HG02623 (cell line): ENCODE measurements at regions not wholly inside any gene's neighbourhood (a gene's known extent, or its start where the extent isn't known, plus 50 kb on each side); places are given as distances from the start of the nearest gene placed in this dataset.

ENCODE experiments used
- ATAC-seq: cut with Tn5 transposase; IDR thresholded peaks from one replicate; pipeline ENCODE4 v1.9.1; 2021; ENCODE audit warnings: moderate library complexity; ENCODE audit not compliant: unreplicated experiment

DNA sequence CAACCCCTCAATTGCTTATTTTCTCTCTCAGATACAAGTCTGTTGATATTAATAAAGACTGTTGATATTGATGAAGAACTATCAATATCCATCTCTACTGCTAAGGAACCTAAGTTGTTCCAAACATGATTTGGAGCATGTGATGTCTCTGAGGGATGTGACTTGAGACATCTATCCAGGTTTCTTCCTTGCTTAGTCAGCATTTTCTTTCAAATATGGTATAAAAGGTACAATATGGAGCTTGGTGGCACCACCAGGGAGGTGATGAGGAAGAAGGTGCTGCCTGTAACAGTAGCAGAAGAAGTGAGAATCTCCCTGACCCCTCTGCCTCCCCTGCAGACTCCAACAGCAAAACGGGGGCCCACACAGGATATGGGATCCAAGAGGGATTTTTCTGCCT is 329.0 kb downstream of the MAF start:
- ATAC-seq = no peak

DNA sequence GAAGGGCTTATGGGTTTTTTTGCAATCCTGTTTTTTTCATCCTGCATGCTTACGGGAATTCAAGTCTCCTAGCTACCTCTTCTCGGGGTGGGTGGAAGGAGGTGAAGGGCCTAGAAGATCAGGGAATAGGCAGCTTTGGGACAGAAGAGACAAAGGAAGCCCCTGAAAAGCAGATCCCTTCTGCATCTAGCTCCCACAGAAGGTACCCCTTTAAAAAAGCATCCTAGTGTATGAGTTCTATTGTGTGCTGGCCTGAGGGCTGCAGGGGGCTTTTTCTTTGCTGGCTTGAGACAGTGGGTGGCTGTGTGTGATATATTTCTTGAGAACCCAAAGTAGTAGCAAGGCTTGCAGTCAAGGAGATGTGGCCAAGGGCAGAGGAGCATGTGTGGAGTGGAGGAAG is 330.5 kb downstream of the MAF start:
- ATAC-seq = no peak

DNA sequence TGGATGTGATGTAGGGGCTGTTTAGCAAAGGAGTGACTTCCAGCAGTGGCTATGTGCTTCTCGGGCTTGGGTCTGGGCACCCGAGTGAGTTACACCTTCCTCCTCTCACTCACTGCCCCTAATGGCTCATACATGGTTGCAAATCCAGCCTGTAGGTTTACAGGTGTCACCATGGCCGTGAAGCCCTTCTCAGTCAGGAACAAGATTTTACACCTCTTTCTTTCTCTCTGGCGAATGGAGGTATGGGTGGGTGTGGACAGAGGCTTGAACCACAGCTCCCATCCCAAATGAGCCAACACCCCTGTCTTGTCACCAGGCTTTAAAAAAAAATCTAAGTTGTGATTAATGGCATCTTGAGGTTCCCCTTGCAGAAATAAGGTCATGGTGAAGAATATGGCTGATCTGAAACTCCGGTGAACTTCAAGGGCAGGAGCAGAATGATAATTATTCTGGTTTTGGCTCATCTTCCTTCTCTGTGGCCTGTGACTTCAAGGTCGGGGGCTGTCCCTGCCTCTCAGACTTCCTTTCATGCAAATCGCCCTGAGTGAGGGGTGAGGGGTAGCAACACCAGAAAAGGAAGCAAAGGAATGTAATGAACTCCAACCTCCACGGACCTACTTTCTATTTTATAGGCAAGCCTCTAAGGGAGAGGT is 331.2 kb downstream of the MAF start:
- peak; percentile 90 for ATAC-seq

DNA sequence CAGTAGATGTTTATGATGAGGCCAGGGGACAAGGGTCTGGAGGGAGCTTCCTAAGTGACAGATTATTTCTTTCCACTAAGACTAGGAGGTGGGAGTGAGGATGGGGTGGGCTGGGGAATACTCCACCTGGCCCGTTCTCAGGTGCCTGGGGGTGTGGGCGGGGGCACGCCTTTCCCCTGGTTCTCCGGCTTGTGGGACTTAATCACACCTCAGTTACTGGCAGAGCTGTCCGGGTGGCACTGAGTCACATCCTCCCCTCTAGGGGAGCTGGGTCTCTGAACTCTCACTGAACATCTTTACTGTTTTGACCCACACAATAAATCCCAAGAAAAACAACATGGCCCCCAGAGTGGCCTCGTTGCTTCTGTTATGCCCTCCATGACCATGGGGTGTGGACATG is 332.8 kb downstream of the MAF start:
- no peak for ATAC-seq

DNA sequence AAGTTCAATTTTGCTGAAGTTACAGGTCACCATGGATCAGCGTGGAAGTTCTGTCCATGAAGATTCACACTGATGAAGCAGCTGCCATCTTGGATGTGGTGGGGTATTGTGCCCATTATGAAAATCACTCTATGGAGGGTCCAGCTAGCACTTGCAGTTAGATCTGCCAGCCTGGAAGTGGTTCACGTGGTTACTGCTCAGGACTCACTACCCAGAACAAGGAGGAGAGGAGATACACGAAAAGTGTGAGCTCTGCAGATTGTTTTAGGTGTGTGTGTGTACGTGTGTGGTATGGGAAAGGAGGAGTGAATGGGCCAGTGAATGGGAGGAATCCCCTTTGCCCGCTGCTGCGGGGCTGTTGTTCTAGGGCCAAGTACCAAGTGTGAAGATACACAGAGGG is 333.4 kb downstream of the MAF start:
- ATAC-seq = no peak

DNA sequence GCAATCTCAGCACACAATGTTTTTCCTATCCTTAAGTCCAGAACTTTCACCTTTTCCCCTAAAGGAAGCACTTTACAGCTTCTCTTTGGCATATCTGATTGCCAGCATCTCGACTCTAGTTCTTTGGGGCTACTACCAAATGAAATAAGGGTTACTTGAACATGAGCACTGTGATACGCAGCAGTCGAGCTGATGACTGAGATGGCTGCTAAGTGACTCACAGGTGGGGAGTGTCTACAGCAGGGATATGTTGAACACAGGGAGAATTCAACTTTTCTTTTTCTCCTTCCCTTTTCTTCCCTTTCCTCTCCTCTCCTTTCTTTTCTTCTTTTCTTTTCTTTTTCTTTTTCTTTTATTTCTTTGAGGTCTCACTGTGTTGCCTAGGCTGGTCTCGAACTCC is 334.8 kb downstream of the MAF start:
- no peak for ATAC-seq

DNA sequence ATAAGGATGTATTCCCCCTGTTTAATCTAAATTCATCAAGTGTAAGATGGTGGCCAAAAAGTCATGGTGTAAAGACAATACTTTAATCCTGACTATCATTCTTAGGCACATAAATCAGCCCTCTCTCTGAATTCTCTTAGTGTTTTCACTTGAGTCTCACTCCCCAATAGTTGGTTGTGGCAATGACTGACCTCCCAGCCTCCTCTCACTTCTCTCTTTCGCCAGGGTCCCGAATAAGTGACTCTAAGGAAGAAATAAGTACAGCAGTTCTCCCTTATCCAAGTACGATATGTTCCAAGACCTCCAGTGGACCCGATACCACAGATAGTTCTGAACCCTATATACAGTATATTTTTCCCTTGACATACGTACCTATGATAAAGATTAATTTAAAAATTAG is 335.3 kb downstream of the MAF start:
- ATAC-seq = no peak

DNA sequence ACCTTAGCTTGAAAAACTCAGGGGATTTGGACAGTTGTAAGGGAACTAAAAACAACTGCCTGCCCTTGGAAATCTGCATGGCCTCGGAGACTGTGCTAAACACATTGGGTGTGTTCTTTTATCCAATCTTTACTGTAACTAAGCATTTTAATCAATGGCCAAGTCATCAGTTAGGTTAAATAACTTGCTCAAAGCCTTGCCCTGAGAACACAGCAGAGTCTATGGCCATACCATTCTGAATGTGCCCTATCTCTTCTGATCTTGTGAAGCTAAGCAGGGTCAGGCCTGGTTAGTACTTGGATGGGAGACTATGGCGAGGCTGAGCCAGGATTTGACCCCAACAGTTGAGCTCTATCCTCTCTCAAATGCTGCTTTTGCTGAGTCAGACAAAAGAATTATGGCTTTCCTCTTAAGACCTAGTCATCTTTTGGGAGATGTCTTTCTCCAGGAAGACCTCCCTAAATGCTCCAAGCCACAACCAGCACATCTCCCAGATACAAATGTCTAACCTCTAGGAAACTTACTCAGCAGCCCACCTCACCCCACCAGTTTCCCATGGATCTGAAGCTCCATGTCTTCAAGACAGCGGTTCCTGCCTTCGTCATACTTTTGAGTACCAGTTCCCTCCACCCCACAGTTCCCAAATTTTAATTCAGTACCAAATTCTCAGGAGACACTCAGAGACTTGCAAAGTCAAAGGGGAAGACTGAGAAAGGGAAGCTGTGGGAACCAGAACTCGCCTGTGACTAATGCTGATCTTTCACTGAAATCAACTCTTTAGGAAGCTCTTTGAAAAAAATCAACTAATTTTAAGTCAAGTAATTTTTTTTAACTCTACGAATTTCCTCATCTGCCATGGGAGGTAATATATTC is 336.1 kb downstream of the MAF start:
- no peak for ATAC-seq

DNA sequence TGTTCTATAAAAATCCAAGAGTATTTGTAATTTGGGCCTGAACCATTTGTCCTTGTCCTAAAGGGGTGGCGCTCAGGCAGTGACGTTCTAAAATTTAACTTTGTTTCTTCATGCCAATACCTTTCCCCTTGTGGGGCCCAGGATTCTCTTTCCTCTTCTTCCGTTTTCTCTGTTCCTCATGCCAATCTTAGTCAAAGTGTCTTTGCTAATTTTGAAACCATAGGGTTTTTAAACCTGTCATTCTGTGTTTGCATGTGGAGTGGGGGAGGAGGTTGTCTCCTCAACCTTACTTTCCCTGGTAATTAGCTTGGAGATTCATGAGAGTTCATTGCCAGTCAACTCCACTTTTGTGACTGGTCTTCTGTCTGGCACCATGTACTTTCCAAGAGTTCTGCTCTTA is 337.1 kb downstream of the MAF start:
- ATAC-seq = no peak
